ENCODE measurements at regions not wholly inside any gene's neighbourhood (a gene's known extent, or its start where the extent isn't known, plus 50 kb on each side); places are given as distances from the start of the nearest gene placed in this dataset.

GRCh38 chr3:194249323-194250097, 101.6 kb downstream of the CPN2 start:
- TF ChIP-seq CTCF (IDR thresholded peaks at IDR 0.05; ENCODE audit: low read depth, low read length) (no peak), EZH2phosphoT487 (IDR thresholded peaks at IDR 0.05; ENCODE audit: low read depth) (no peak)
